NT2/D1 (cell line): ENCODE measurements at regions not wholly inside any gene's neighbourhood (a gene's known extent, or its start where the extent isn't known, plus 50 kb on each side); places are given as distances from the start of the nearest gene placed in this dataset.
A peak's percentile ranks its signal among the peaks of the same experiment; 100 is the strongest.

ENCODE experiments used
- DNase-seq: peaks from one replicate; pipeline ENCODE4 v3.0.0-alpha.2; 2011; ENCODE audit warnings: low read depth, low spot score
- H3K27me3 ChIP-seq: 2 replicates; pipeline ENCODE4 v1.6.0; 2011; ENCODE audit warnings: mild to moderate bottlenecking; ENCODE audit not compliant: insufficient read length, insufficient read depth
- H3K36me3 ChIP-seq: 2 replicates; pipeline ENCODE4 v1.6.1; 2011; ENCODE audit warnings: mild to moderate bottlenecking, low read length, mixed read lengths; ENCODE audit not compliant: insufficient read depth, insufficient read length
- H3K4me1 ChIP-seq: 2 replicates; pipeline ENCODE4 v1.5.1; 2011; ENCODE audit not compliant: insufficient read depth, insufficient read length
- H3K4me3 ChIP-seq: 2 replicates; pipeline ENCODE4 v1.5.1; 2011; ENCODE audit warnings: low read depth; ENCODE audit not compliant: insufficient read length
- H3K9ac ChIP-seq: 2 replicates; pipeline ENCODE4 v1.6.0; 2011; ENCODE audit warnings: low read depth; ENCODE audit not compliant: insufficient read length
- H3K9me3 ChIP-seq: 2 replicates; pipeline ENCODE4 v1.5.1; 2011; ENCODE audit warnings: mild to moderate bottlenecking, low read length; ENCODE audit not compliant: insufficient read depth
- SUZ12 ChIP-seq: IDR thresholded peaks from 2 replicates; pipeline ENCODE4 v1.6.1; 2011; ENCODE audit not compliant: insufficient read length, insufficient read depth; ENCODE audit errors: extremely low read depth
- YY1 ChIP-seq: IDR thresholded peaks from 2 replicates; pipeline ENCODE4 v1.6.1; 2011; ENCODE audit not compliant: insufficient read length, insufficient read depth
- ZNF274 ChIP-seq: IDR thresholded peaks from 2 replicates; pipeline ENCODE4 v1.6.1; 2011; ENCODE audit warnings: mild to moderate bottlenecking, low read depth, low read length

- no peak for DNase-seq
- Histone ChIP-seq H3K4me1 (no peaks in the 10 kb centered on the region), H3K36me3 (no peaks in the 10 kb centered on the region), H3K9ac (no peak overlapping the region), H3K9me3 (peaks cover 11% of the 10 kb centered on the region; the same call in 1 of the 2 replicates), H3K4me3 (no peak overlapping the region), H3K27me3 (no peaks in the 10 kb centered on the region)
- TF ChIP-seq ZNF274 = no peak
- TF ChIP-seq SUZ12 = no peak
- no peak for TF ChIP-seq YY1
Observed at GRCh38 chr5:63341442-63341841, 620.8 kb downstream of the HTR1A start.

DNA sequence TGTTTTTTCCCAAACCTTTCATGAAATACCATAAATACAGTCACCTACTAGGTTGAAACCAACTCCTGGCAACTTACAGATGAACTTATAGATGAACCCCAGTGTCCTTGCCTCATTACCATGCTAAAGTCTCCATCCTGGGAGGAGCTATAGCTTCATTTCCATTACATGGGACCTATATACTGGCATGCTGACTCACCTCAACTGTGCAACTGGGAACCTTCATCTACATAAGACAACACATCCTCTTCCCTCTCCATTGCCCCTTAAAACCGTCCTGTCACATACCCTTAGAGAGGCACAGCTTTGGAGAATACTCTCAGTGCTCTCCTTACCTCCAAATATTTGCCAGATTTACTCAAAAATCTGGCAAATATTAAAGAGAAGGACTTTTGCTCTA, 638.3 kb downstream of the HTR1A start:
- no peak overlapping the region for H3K9ac ChIP-seq
- DNase-seq = peak; percentile 18
- no peaks in the 10 kb centered on the region for H3K4me1 ChIP-seq
- no peaks in the 10 kb centered on the region for H3K9me3 ChIP-seq
- TF ChIP-seq SUZ12 (no peak), YY1 (no peak), ZNF274 (no peak)
- H3K4me3 ChIP-seq = no peak overlapping the region
- no peaks in the 10 kb centered on the region for H3K36me3 ChIP-seq
- no peaks in the 10 kb centered on the region for H3K27me3 ChIP-seq

DNA sequence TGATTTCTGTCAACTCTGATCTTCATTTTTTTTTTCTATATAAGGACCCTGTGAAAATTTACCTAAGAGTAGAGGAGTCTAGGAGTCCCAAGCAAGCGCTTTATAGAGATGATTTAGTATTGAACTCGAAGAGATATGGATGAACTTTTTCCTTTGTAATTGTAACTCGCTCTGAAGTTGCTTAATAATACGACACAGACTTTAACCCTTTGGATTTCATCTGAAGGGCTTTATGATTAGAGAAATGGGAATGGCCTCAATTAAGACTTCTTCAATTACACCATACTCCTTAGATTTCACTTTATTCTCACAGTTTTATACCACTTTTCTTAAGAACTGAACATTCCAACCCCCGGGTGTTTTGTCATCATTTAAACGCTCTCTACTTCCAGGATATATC, 647.7 kb downstream of the HTR1A start:
- H3K27me3 ChIP-seq = no peaks in the 10 kb centered on the region
- no peak overlapping the region for H3K4me3 ChIP-seq

GRCh38 chr5:63310644-63311043, 651.6 kb downstream of the HTR1A start:
- H3K27me3 ChIP-seq = no peaks in the 10 kb centered on the region
- TF ChIP-seq YY1 (no peak), ZNF274 (no peak)
- no peak overlapping the region for H3K9ac ChIP-seq
- H3K4me3 ChIP-seq = no peak overlapping the region
- DNase-seq = no peak
- no peaks in the 10 kb centered on the region for H3K9me3 ChIP-seq
- no peaks in the 10 kb centered on the region for H3K4me1 ChIP-seq
- H3K36me3 ChIP-seq = no peaks in the 10 kb centered on the region

More for the DNA sequence above, 647.7 kb downstream of the HTR1A start:
- Histone ChIP-seq H3K36me3 (no peaks in the 10 kb centered on the region), H3K9me3 (no peaks in the 10 kb centered on the region), H3K9ac (no peak overlapping the region), H3K4me1 (no peaks in the 10 kb centered on the region)
- DNase-seq = no peak
- no peak for TF ChIP-seq ZNF274
- no peak for TF ChIP-seq YY1

- TF ChIP-seq YY1 = no peak
- no peak for DNase-seq
- Histone ChIP-seq H3K4me1 (no peaks in the 10 kb centered on the region), H3K9me3 (no peaks in the 10 kb centered on the region), H3K27me3 (no peaks in the 10 kb centered on the region), H3K36me3 (no peaks in the 10 kb centered on the region), H3K9ac (no peak overlapping the region), H3K4me3 (no peak overlapping the region)
Observed at GRCh38 chr5:63306909-63307308, 655.3 kb downstream of the HTR1A start.

GRCh38 chr5:63293317-63293716, 668.9 kb downstream of the HTR1A start:
- no peaks in the 10 kb centered on the region for H3K36me3 ChIP-seq
- no peaks in the 10 kb centered on the region for H3K4me1 ChIP-seq
- TF ChIP-seq ZNF274 = no peak
- TF ChIP-seq SUZ12 = no peak
- TF ChIP-seq YY1 = no peak
- no peaks in the 10 kb centered on the region for H3K27me3 ChIP-seq
- H3K9ac ChIP-seq = no peak overlapping the region
- H3K9me3 ChIP-seq = no peaks in the 10 kb centered on the region
- H3K4me3 ChIP-seq = no peak overlapping the region
- DNase-seq = no peak

- Histone ChIP-seq H3K27me3 (no peaks in the 10 kb centered on the region), H3K36me3 (no peaks in the 10 kb centered on the region), H3K9me3 (no peaks in the 10 kb centered on the region), H3K4me3 (no peak overlapping the region), H3K9ac (no peak overlapping the region), H3K4me1 (no peaks in the 10 kb centered on the region)
- DNase-seq = no peak
- TF ChIP-seq SUZ12 (no peak), ZNF274 (no peak), YY1 (no peak)
Observed at GRCh38 chr5:63286724-63287123, 675.5 kb downstream of the HTR1A start.

DNA sequence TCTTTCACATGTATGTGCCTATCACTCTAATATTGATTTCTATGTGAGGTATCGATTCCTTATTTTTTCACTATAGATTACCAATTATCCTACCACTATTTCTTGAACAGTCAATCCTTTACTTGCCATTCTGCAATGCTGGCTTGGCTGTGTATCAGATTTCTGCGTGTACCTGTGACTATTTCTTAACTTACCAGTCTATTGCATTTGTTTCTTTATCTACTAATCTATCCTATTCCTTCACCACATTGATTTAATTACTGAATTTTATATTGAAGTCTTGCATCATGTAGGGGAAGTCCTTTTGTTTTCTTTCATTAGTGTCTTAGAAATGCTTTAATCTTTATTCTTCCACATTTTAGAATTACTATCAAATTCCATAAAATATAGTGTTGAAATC, 684.8 kb downstream of the LRRC70 start:
- H3K9ac ChIP-seq = no peak overlapping the region
- no peaks in the 10 kb centered on the region for H3K4me1 ChIP-seq
- H3K36me3 ChIP-seq = no peaks in the 10 kb centered on the region
- DNase-seq = no peak
- no peaks in the 10 kb centered on the region for H3K9me3 ChIP-seq
- no peak overlapping the region for H3K4me3 ChIP-seq
- no peak for TF ChIP-seq SUZ12
- TF ChIP-seq ZNF274 = no peak
- TF ChIP-seq YY1 = no peak
- H3K27me3 ChIP-seq = no peaks in the 10 kb centered on the region
